H7 (cell line): ENCODE measurements at regions not wholly inside any gene's neighbourhood (a gene's known extent, or its start where the extent isn't known, plus 50 kb on each side); places are given as distances from the start of the nearest gene placed in this dataset.
"Not testable (repeated sequence)": the region's sequence is repeated elsewhere in the genome, so short reads cannot be mapped to it uniquely, and the experiment has no call there.

Experiments used
- DNase-seq: peaks from one replicate; pipeline ENCODE4 v3.0.0; 2012
- H3K27me3 ChIP-seq: 2 replicates; pipeline ENCODE4 v1.6.0; 2011; ENCODE audit warnings: mild to moderate bottlenecking, low read length; ENCODE audit not compliant: control insufficient read depth, insufficient read depth
- H3K36me3 ChIP-seq: replicated peaks from 2 replicates; pipeline ENCODE4 v1.5.1; 2011; ENCODE audit warnings: low read length; ENCODE audit not compliant: control insufficient read depth, insufficient read depth
- H3K4me3 ChIP-seq: 2 replicates; pipeline ENCODE4 v1.5.1; 2011; ENCODE audit warnings: low read depth, mild to moderate bottlenecking, control low read depth, low read length, moderate library complexity; ENCODE audit not compliant: insufficient read depth

DNA sequence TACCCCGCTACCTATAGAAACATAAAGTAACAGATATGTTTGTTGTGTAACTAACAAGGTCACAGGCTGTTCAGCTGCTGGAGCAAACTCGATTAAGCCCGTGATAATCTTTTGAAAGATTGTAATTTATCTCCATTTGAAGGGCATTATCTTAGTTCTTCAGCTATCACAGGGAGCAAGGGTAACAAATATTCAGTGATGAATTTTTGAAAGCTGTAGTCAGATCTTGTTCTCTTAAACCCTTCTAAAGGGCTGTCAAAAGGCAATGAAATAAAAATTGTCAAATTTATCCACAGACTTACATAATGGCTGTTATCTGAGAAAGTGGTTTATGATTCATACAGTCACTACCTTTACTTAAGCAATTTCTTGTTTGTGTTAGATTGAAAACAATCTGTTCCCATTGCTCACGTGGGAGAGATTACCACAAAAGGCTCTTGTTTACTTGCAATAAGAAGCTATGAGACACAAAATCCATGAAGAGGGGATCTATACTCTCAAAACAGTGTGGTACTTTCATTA, 78.3 kb upstream of the ZNF608 start:
- Histone ChIP-seq H3K27me3 (no peaks in the 10 kb centered on the region), H3K4me3 (no peak overlapping the region), H3K36me3 (no peaks in the 10 kb centered on the region)
- no peak for DNase-seq

DNA sequence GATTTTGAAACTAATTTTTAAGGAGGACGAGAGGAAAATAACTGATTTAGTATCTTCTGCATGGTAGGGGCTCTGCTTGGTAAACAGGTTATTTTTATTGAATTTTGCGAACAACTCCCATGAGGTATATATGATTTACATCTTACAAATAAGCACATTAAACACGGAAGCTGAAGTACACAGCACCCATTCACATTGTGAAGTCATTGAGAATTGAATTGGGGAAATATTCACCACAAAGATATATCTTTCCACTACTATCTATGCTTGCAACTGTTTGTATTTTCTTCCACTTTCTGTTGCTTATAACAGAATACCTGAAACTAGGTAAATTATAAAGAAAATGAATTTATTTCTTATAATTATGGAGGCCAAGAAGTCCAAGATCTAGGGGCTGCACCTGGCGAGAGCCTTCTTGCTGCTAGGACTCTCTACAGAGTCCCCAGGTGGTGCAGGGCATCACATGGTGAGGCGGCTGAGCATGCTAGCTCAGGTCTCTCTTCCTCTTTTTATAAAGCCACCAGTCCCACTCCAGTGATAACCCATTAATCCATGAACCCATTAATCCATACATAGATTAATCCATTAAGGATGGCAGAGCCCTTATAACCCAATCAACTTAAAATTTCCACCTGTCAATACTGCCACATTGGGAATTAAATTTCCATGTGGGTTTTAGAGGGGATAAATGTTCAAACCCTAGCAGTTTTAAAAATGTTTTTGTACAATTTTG, 79.0 kb upstream of the ZNF608 start:
- H3K36me3 ChIP-seq: no peaks in the 10 kb centered on the region
- no peaks in the 10 kb centered on the region for H3K27me3 ChIP-seq
- DNase-seq: no peak
- no peak overlapping the region for H3K4me3 ChIP-seq

DNA sequence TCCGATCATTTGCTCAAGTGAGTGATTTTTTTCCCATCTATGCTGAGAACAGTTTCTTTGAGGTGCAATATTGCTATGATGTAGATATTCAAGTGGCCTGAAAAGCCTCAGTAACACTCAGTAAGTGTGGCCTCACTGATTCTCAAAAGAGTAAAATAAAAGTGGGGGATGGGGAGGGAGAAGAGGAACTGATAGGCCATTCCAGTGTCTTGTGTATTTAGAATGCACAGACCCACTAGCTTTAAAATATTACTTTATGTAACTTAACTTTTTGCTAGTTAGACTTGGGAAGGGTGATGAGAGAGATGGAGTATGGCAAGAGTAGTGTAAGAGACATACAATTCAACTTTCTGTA, 79.5 kb upstream of the ZNF608 start:
- DNase-seq: no peak
- H3K27me3 ChIP-seq: no peaks in the 10 kb centered on the region
- H3K36me3 ChIP-seq: no peaks in the 10 kb centered on the region; the same call in 1 of the 2 replicates
- H3K4me3 ChIP-seq: no peak overlapping the region

- Histone ChIP-seq H3K27me3 (no peaks in the 10 kb centered on the region), H3K4me3 (no peak overlapping the region), H3K36me3 (no peaks in the 10 kb centered on the region; the same call in 1 of the 2 replicates)
- no peak for DNase-seq
These were observed 82.3 kb upstream of the ZNF608 start for GRCh38 chr5:124828731-124829234.

- Histone ChIP-seq H3K27me3 (no peaks in the 10 kb centered on the region), H3K36me3 (no peaks in the 10 kb centered on the region; the same call in 1 of the 2 replicates), H3K4me3 (no peak overlapping the region)
- DNase-seq: no peak
These were observed 85.3 kb upstream of the ZNF608 start for GRCh38 chr5:124831687-124832240.

DNA sequence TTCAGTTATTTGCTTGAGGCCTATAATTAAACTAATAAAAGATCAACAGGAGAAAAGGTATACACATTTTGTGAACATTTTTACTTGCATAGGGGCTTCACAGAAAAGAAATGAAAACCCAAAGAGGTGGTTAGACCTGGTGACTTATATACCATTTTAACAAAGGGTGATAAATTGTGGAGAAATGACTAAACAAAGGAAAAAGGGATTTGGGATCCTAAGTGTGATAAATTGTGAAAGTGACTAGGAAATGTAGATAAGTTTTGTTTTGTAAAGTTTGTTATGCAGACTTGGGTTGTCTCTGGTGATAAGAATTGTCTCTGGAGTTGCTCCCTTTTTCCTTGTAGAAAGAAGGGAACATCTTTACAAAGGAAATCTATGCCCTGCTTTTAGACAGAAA, 86.1 kb upstream of the ZNF608 start:
- no peaks in the 10 kb centered on the region for H3K27me3 ChIP-seq
- no peak for DNase-seq
- H3K36me3 ChIP-seq: no peaks in the 10 kb centered on the region; the same call in 1 of the 2 replicates
- H3K4me3 ChIP-seq: no peak overlapping the region

DNA sequence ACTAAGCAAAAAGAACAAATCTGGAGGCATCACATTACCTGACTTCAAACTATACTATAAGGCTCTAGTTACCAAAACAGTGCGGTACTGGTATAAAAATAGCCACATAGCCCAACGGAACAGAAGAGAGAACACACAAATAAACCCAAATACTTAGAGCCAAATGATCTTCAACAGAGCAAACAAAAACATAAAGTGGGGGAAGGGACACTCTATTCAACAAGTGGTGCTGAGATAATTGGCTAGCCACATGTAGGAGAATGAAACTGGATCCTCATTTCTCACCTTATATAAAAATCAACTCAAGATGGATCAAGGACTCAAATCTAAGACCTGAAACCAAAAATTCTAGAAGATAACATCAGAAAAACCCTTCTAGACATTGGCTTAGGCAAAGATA, 89.9 kb upstream of the ZNF608 start:
- H3K27me3 ChIP-seq, DNase-seq, H3K36me3 ChIP-seq, H3K4me3 ChIP-seq: not testable (repeated sequence)

DNA sequence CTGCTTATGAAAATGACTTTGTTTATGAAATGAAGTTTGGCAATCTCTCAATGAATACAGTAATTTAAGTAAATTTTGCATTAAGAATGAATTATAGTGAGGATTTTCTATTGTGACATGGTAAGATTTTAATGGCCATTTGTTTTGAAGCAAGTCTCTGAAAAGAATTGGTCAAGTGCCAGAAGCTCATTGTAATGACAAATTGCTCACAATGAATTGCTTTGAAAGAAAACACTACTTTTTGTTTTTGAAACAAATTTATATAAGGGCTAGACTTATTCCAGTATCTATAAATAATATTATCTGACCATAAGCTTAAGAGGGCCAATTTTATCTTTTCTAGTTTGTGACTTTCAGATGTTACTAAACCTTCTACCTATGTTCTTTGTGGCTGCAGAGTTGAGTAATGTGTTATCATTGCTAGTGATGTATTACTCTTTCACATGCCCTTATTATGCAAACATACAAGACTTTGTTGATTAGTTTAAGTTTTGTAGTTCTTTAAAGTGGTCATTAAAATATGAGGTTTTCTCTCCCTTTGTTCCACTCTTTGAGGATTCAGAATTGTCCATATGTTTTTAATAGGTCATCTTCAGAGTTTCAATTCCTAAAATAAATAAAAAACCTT, 93.0 kb upstream of the ZNF608 start:
- Histone ChIP-seq H3K4me3 (no peak overlapping the region), H3K27me3 (no peaks in the 10 kb centered on the region), H3K36me3 (no peaks in the 10 kb centered on the region)
- DNase-seq: no peak

GRCh38 chr5:124841829-124842712, 95.6 kb upstream of the ZNF608 start:
- H3K27me3 ChIP-seq: no peaks in the 10 kb centered on the region
- H3K36me3 ChIP-seq: no peaks in the 10 kb centered on the region
- no peak overlapping the region for H3K4me3 ChIP-seq
- DNase-seq: no peak

DNA sequence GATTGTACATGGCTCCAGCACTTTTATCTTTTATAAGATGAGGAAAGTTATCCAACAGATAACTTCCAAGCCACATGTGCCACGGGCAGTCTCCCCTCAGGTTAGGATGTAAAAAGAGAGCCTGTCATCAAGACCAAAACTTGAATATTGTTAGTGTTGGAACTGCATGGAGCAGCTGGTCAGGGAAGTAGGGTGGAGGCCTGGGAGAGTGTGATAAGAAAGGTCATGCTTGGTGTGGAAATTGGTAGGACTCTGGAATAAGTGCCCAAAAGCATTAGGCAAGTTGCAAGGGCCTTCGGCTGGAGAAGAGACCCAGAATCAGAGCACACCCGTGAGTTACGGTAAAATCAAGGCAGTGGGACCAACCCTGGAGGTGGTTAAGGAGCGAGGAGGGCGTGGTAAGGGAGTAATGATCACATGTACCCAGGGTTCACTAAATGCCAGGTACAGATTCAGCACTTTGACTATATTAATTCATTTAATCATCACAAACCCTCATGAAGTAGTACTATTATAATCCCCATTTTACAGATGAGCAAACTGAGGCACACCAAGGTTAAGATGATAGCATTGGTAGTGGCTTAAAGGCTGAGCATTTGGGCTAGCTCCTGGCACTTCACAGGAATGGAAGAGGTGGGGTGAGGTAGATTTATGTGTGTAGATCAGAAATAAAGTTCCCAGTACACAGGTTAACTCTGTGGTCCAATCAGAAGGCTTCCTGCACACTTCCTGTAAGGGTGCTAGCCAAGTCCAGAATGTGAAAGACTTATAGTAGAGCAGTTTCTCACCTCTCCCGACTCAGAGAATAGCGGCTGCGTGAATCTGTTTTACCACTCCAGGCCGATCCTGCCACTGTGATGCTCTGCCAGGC, 96.5 kb upstream of the ZNF608 start:
- Histone ChIP-seq H3K36me3 (no peaks in the 10 kb centered on the region), H3K4me3 (no peak overlapping the region), H3K27me3 (no peaks in the 10 kb centered on the region)
- DNase-seq: no peak

- H3K4me3 ChIP-seq: no peak overlapping the region
- no peaks in the 10 kb centered on the region for H3K36me3 ChIP-seq
- no peak for DNase-seq
- no peaks in the 10 kb centered on the region for H3K27me3 ChIP-seq
These were observed 97.1 kb upstream of the ZNF608 start for GRCh38 chr5:124843596-124843899.

DNA sequence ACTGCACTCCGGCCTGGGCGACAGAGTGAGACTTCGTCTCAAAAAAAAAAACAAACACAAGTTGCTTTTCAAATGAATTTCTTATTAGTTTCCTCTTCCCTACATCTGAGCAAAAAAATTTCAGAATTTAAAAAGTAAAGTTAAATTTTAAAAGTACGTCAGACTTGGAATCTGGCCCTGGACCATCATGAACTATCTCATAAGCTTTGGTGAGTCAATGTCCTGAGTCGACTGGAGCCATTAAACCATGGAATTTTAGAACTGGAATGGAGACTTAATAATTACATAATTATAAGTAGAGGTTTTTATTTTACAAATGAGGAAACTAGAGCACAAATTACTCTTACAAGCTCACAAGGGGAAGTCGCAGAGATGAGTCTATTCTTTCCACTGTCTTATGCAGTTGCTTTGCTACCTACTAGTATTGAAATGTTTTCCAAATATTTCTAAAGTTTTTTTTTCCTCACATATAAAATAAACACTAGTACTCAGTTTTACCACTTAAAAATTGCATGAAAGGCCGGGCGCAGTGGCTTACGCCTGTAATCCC, 98.0 kb upstream of the ZNF608 start:
- no peak for DNase-seq
- Histone ChIP-seq H3K27me3 (no peaks in the 10 kb centered on the region), H3K36me3 (no peaks in the 10 kb centered on the region), H3K4me3 (no peak overlapping the region)

GRCh38 chr5:124847907-124848306, 101.5 kb upstream of the ZNF608 start:
- Histone ChIP-seq H3K36me3 (no peaks in the 10 kb centered on the region), H3K27me3 (no peaks in the 10 kb centered on the region), H3K4me3 (no peak overlapping the region)
- DNase-seq: no peak
